GM12865 (cell line): ENCODE measurements at regions not wholly inside any gene's neighbourhood (a gene's known extent, or its start where the extent isn't known, plus 50 kb on each side); places are given as distances from the start of the nearest gene placed in this dataset.

Source experiments
- DNase-seq: peaks from one replicate; pipeline ENCODE4 v3.0.0; 2010; ENCODE audit warnings: low read depth
- H3K4me3 ChIP-seq: 2 replicates; pipeline ENCODE4 v1.5.1; 2011; ENCODE audit warnings: mild to moderate bottlenecking, low read depth, low read length, control low read depth
- CTCF ChIP-seq: IDR thresholded peaks from 2 replicates; pipeline ENCODE4 v1.5.1; 2011; ENCODE audit warnings: low read length, control low read depth, low read depth, inconsistent platforms; ENCODE audit not compliant: insufficient read depth; ENCODE audit errors: missing control alignments

- no peak for DNase-seq
- TF ChIP-seq CTCF, result no peak
- no peak overlapping the region for H3K4me3 ChIP-seq
These were observed 77.5 kb upstream of the SPATA31D4 start for GRCh38 chr9:81850724-81851123.

GRCh38 chr9:81851340-81851739, 76.9 kb upstream of the SPATA31D4 start:
- no peak for TF ChIP-seq CTCF
- DNase-seq, result no peak
- H3K4me3 ChIP-seq, result no peak overlapping the region

- no peak for TF ChIP-seq CTCF
- H3K4me3 ChIP-seq, result no peak overlapping the region
- DNase-seq, result no peak
These were observed 75.4 kb upstream of the SPATA31D4 start for GRCh38 chr9:81852820-81853219.

- DNase-seq, result no peak
These were observed 72.7 kb upstream of the SPATA31D4 start for GRCh38 chr9:81855538-81855937.

GRCh38 chr9:81858657-81859430, 69.4 kb upstream of the SPATA31D4 start:
- no peak for TF ChIP-seq CTCF
- no peak overlapping the region for H3K4me3 ChIP-seq
- no peak for DNase-seq

More at GRCh38 chr9:81855538-81855937, 72.7 kb upstream of the SPATA31D4 start:
- H3K4me3 ChIP-seq, result no peak overlapping the region
- no peak for TF ChIP-seq CTCF

- H3K4me3 ChIP-seq, result no peak overlapping the region
- no peak for TF ChIP-seq CTCF
- no peak for DNase-seq
These were observed 67.6 kb upstream of the SPATA31D4 start for GRCh38 chr9:81860581-81860980.

- DNase-seq, result no peak
- no peak overlapping the region for H3K4me3 ChIP-seq
- no peak for TF ChIP-seq CTCF
These were observed 66.6 kb upstream of the SPATA31D4 start for GRCh38 chr9:81861644-81862043.
